WTC11 (cell line): ENCODE measurements at regions not wholly inside any gene's neighbourhood (a gene's known extent, or its start where the extent isn't known, plus 50 kb on each side); places are given as distances from the start of the nearest gene placed in this dataset.

Source experiments
- CREB1 ChIP-seq: sonication (generic); formaldehyde crosslinking; IDR thresholded peaks from 2 replicates; pipeline ENCODE4 v1.8.0; 2023; ENCODE audit warnings: mild to moderate bottlenecking, missing genetic modification reagents
- ELF4 ChIP-seq: sonication (generic); formaldehyde crosslinking; IDR thresholded peaks from 2 replicates; pipeline ENCODE4 v1.8.1; 2022; ENCODE audit warnings: low read depth, mild to moderate bottlenecking, moderate library complexity, missing genetic modification reagents
- NR2C2 ChIP-seq: sonication (generic); formaldehyde crosslinking; IDR thresholded peaks from 2 replicates; pipeline ENCODE4 v1.8.0; 2022; ENCODE audit warnings: mild to moderate bottlenecking, missing genetic modification reagents
- SP1 ChIP-seq: sonication (generic); formaldehyde crosslinking; conservative IDR thresholded peaks from 2 replicates; pipeline ENCODE4 v1.8.1; 2022; ENCODE audit warnings: missing genetic modification reagents
- ZNF263 ChIP-seq: sonication (generic); formaldehyde crosslinking; IDR thresholded peaks from 2 replicates; pipeline ENCODE4 v1.8.1; 2022; ENCODE audit warnings: low read depth, mild to moderate bottlenecking, moderate library complexity, missing genetic modification reagents
- ZNF671 ChIP-seq: fragments of 250-450 bp; sonication (Bioruptor Pico); IDR thresholded peaks from 2 replicates; pipeline ENCODE4 v1.8.0; 2021; ENCODE audit warnings: mild to moderate bottlenecking
- TF ChIP-seq, protein P1 (sequence below): fragments of 200-600 bp; IDR thresholded peaks from 2 replicates; pipeline ENCODE4 v1.8.0; 2022; ENCODE audit warnings: antibody characterized with exemption
- TF ChIP-seq, protein P2 (sequence below): sonication (generic); formaldehyde crosslinking; IDR thresholded peaks from 2 replicates; pipeline ENCODE4 v1.8.1; 2022; ENCODE audit warnings: low read depth, missing genetic modification reagents, borderline replicate concordance
- TF ChIP-seq, protein P3 (sequence below): sonication (generic); formaldehyde crosslinking; IDR thresholded peaks from 2 replicates; pipeline ENCODE4 v1.8.1; 2023; ENCODE audit warnings: mild to moderate bottlenecking, missing genetic modification reagents, borderline replicate concordance
- TF ChIP-seq, protein P4 (sequence below): fragments of 250-450 bp; sonication (Bioruptor Pico); IDR thresholded peaks from 2 replicates; pipeline ENCODE4 v1.9.0; 2021; ENCODE audit warnings: moderate library complexity, mild to moderate bottlenecking, inconsistent platforms, borderline replicate concordance
- TF ChIP-seq, protein P5 (sequence below): sonication (generic); formaldehyde crosslinking; IDR thresholded peaks from 2 replicates; pipeline ENCODE4 v1.8.0; 2022; ENCODE audit warnings: missing genetic modification reagents
- TF ChIP-seq, protein P6 (sequence below): sonication (generic); formaldehyde crosslinking; IDR thresholded peaks from 2 replicates; pipeline ENCODE4 v1.8.0; 2022; ENCODE audit warnings: mild to moderate bottlenecking, missing genetic modification reagents

DNA sequence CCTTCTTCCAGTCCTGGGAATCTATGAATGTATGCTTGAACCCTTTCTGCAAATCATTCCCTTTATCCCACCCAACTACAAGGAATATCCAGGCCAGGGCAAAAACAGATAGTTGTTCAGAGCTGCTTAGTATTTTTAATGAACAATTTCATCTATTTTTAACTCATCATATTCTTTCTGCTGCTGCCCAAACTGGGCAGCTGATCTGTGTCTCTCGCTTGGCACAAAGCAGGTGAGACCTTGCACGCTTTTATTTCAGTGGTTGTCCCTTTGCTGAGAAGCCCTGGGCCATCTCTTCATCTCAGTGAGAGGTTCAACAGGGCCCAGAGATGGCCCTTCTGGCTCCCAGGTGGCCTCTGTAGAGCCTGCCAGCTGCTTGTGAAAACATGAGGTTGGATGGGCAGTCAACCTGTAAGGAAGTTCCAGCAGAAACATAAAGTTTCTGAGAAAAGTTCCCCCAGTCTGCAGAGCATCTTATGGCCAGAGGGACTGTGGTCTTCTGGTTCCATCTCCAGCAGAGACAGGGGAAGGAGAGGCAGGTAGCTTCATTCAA, 57.5 kb downstream of the MYCN start:
- TF ChIP-seq, protein P1, sequence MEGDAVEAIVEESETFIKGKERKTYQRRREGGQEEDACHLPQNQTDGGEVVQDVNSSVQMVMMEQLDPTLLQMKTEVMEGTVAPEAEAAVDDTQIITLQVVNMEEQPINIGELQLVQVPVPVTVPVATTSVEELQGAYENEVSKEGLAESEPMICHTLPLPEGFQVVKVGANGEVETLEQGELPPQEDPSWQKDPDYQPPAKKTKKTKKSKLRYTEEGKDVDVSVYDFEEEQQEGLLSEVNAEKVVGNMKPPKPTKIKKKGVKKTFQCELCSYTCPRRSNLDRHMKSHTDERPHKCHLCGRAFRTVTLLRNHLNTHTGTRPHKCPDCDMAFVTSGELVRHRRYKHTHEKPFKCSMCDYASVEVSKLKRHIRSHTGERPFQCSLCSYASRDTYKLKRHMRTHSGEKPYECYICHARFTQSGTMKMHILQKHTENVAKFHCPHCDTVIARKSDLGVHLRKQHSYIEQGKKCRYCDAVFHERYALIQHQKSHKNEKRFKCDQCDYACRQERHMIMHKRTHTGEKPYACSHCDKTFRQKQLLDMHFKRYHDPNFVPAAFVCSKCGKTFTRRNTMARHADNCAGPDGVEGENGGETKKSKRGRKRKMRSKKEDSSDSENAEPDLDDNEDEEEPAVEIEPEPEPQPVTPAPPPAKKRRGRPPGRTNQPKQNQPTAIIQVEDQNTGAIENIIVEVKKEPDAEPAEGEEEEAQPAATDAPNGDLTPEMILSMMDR: no peak
- TF ChIP-seq ELF4 (CRISPR knock-in tag): no peak
- TF ChIP-seq SP1 (CRISPR knock-in tag): no peak
- TF ChIP-seq, protein P2, sequence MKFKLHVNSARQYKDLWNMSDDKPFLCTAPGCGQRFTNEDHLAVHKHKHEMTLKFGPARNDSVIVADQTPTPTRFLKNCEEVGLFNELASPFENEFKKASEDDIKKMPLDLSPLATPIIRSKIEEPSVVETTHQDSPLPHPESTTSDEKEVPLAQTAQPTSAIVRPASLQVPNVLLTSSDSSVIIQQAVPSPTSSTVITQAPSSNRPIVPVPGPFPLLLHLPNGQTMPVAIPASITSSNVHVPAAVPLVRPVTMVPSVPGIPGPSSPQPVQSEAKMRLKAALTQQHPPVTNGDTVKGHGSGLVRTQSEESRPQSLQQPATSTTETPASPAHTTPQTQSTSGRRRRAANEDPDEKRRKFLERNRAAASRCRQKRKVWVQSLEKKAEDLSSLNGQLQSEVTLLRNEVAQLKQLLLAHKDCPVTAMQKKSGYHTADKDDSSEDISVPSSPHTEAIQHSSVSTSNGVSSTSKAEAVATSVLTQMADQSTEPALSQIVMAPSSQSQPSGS: no peak
- TF ChIP-seq CREB1 (CRISPR knock-in tag): no peak
- TF ChIP-seq, protein P3, sequence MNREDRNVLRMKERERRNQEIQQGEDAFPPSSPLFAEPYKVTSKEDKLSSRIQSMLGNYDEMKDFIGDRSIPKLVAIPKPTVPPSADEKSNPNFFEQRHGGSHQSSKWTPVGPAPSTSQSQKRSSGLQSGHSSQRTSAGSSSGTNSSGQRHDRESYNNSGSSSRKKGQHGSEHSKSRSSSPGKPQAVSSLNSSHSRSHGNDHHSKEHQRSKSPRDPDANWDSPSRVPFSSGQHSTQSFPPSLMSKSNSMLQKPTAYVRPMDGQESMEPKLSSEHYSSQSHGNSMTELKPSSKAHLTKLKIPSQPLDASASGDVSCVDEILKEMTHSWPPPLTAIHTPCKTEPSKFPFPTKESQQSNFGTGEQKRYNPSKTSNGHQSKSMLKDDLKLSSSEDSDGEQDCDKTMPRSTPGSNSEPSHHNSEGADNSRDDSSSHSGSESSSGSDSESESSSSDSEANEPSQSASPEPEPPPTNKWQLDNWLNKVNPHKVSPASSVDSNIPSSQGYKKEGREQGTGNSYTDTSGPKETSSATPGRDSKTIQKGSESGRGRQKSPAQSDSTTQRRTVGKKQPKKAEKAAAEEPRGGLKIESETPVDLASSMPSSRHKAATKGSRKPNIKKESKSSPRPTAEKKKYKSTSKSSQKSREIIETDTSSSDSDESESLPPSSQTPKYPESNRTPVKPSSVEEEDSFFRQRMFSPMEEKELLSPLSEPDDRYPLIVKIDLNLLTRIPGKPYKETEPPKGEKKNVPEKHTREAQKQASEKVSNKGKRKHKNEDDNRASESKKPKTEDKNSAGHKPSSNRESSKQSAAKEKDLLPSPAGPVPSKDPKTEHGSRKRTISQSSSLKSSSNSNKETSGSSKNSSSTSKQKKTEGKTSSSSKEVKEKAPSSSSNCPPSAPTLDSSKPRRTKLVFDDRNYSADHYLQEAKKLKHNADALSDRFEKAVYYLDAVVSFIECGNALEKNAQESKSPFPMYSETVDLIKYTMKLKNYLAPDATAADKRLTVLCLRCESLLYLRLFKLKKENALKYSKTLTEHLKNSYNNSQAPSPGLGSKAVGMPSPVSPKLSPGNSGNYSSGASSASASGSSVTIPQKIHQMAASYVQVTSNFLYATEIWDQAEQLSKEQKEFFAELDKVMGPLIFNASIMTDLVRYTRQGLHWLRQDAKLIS (CRISPR knock-in tag): no peak
- no peak for TF ChIP-seq ZNF263 (CRISPR knock-in tag)
- TF ChIP-seq, protein P4, sequence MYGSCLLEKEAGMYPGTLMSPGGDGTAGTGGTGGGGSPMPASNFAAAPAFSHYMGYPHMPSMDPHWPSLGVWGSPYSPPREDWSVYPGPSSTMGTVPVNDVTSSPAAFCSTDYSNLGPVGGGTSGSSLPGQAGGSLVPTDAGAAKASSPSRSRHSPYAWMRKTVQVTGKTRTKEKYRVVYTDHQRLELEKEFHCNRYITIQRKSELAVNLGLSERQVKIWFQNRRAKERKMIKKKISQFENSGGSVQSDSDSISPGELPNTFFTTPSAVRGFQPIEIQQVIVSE (CRISPR knock-in tag): no peak
- TF ChIP-seq, protein P5, sequence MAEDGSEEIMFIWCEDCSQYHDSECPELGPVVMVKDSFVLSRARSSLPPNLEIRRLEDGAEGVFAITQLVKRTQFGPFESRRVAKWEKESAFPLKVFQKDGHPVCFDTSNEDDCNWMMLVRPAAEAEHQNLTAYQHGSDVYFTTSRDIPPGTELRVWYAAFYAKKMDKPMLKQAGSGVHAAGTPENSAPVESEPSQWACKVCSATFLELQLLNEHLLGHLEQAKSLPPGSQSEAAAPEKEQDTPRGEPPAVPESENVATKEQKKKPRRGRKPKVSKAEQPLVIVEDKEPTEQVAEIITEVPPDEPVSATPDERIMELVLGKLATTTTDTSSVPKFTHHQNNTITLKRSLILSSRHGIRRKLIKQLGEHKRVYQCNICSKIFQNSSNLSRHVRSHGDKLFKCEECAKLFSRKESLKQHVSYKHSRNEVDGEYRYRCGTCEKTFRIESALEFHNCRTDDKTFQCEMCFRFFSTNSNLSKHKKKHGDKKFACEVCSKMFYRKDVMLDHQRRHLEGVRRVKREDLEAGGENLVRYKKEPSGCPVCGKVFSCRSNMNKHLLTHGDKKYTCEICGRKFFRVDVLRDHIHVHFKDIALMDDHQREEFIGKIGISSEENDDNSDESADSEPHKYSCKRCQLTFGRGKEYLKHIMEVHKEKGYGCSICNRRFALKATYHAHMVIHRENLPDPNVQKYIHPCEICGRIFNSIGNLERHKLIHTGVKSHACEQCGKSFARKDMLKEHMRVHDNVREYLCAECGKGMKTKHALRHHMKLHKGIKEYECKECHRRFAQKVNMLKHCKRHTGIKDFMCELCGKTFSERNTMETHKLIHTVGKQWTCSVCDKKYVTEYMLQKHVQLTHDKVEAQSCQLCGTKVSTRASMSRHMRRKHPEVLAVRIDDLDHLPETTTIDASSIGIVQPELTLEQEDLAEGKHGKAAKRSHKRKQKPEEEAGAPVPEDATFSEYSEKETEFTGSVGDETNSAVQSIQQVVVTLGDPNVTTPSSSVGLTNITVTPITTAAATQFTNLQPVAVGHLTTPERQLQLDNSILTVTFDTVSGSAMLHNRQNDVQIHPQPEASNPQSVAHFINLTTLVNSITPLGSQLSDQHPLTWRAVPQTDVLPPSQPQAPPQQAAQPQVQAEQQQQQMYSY (CRISPR knock-in tag): no peak
- TF ChIP-seq, protein P6, sequence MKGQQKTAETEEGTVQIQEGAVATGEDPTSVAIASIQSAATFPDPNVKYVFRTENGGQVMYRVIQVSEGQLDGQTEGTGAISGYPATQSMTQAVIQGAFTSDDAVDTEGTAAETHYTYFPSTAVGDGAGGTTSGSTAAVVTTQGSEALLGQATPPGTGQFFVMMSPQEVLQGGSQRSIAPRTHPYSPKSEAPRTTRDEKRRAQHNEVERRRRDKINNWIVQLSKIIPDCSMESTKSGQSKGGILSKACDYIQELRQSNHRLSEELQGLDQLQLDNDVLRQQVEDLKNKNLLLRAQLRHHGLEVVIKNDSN (CRISPR knock-in tag): no peak
- TF ChIP-seq ZNF671 (CRISPR knock-in tag): no peak
- TF ChIP-seq NR2C2 (CRISPR knock-in tag): no peak
